Nephron (organoid): ENCODE measurements at regions not wholly inside any gene's neighbourhood (a gene's known extent, or its start where the extent isn't known, plus 50 kb on each side); places are given as distances from the start of the nearest gene placed in this dataset.

ENCODE experiments used
- H3K27ac Mint-ChIP-seq, 3 experiments: 2 replicates each; pipeline ENCODE4 v1.8.0; 2020; ENCODE audit warnings: mixed read lengths in 3 of 3, mild to moderate bottlenecking in 2 of 3, moderate library complexity in 1 of 3
- H3K27me3 Mint-ChIP-seq: 2 replicates; pipeline ENCODE4 v1.8.0; 2021; ENCODE audit warnings: low read depth, mild to moderate bottlenecking, moderate library complexity, mixed read lengths
- H3K36me3 Mint-ChIP-seq: 2 replicates; pipeline ENCODE4 v1.8.0; 2020; ENCODE audit warnings: low read depth, mixed read lengths
- H3K4me1 Mint-ChIP-seq: 2 replicates; pipeline ENCODE4 v1.8.0; 2020; ENCODE audit warnings: mixed read lengths
- H3K4me3 Mint-ChIP-seq, 3 experiments: 2 replicates each; pipeline ENCODE4 v1.8.0; 2020; ENCODE audit warnings: mild to moderate bottlenecking in 3 of 3, mixed read lengths in 3 of 3, moderate library complexity in 2 of 3
- H3K9me3 Mint-ChIP-seq: 2 replicates; pipeline ENCODE4 v1.8.0; 2020; ENCODE audit warnings: mixed read lengths
- TF ChIP-seq, protein P1 (sequence below), 3 experiments: fragments of 200-600 bp; sonication (generic); IDR thresholded peaks; one replicate each; pipeline ENCODE4 v1.5.0; 2021; ENCODE audit warnings: antibody characterized with exemption in 3 of 3; ENCODE audit not compliant: unreplicated experiment in 3 of 3

DNA sequence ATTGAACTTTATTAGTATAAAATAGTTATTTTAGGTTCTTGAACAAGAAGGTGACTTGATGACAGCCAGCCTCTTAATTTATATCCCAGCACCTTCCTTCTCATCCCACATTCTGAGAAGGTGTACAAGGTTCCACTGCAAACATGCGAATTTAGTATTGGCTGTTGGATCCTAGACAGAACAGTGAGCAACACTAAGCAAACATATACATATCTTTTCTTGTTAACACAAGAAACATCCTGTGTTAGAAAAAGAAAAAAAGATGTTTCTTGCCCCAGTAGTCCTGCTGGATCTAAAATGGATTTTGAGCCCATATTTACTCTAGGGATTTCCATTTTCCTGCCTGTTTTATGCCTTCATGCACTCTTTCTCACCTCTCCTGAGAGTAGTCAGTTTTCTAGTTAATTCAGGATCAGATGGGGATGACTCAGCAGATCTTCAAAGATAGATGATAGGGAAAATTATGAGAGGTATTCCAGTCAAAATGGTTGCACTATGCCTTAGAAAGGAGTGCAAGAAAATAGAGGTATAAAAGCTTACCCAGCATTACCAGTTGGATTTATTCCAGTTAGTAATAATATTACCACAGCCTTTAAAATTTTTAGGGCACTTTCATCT lies 336.5 kb downstream of the MEIS1 start:
- TF ChIP-seq, protein P1, sequence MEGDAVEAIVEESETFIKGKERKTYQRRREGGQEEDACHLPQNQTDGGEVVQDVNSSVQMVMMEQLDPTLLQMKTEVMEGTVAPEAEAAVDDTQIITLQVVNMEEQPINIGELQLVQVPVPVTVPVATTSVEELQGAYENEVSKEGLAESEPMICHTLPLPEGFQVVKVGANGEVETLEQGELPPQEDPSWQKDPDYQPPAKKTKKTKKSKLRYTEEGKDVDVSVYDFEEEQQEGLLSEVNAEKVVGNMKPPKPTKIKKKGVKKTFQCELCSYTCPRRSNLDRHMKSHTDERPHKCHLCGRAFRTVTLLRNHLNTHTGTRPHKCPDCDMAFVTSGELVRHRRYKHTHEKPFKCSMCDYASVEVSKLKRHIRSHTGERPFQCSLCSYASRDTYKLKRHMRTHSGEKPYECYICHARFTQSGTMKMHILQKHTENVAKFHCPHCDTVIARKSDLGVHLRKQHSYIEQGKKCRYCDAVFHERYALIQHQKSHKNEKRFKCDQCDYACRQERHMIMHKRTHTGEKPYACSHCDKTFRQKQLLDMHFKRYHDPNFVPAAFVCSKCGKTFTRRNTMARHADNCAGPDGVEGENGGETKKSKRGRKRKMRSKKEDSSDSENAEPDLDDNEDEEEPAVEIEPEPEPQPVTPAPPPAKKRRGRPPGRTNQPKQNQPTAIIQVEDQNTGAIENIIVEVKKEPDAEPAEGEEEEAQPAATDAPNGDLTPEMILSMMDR (IDR thresholded peaks at IDR 0.05; ENCODE audit: unreplicated experiment in 3 of 3), result no peak
- Mint-ChIP-seq H3K27me3 (no peaks in the 10 kb centered on the region), H3K27ac (no peak overlapping the region), H3K9me3 (no peaks in the 10 kb centered on the region), H3K36me3 (no peaks in the 10 kb centered on the region), H3K4me3 (no peak overlapping the region), H3K4me1 (no peaks in the 10 kb centered on the region)

DNA sequence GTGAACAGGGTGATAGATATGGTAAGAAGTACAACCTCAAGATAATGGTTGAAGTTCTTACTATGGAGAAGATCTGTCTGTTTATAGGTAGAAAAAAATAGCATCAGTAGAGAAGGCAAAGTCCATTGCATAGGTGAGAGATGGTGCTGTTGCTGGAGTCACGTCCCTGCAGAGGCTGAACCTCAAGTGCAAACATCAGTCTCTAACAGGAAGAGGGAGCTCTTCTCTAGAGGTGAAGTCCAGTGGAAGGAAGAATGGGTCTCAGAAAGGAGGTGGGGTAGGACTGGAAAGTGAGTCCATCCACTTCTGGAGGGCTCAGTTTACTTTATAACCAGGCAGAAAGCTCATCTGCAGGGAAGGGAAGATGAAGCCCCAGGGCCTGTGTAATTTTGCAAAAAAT lies 337.7 kb downstream of the MEIS1 start:
- H3K9me3 Mint-ChIP-seq, result peaks cover 6% of the 10 kb centered on the region
- H3K27ac Mint-ChIP-seq, result no peak overlapping the region
- no peaks in the 10 kb centered on the region for H3K4me1 Mint-ChIP-seq
- TF ChIP-seq, protein P1 (IDR thresholded peaks at IDR 0.05; ENCODE audit: unreplicated experiment in 3 of 3), result no peak
- H3K36me3 Mint-ChIP-seq, result peaks cover 5% of the 10 kb centered on the region
- H3K4me3 Mint-ChIP-seq, result no peak overlapping the region
- H3K27me3 Mint-ChIP-seq, result no peaks in the 10 kb centered on the region

DNA sequence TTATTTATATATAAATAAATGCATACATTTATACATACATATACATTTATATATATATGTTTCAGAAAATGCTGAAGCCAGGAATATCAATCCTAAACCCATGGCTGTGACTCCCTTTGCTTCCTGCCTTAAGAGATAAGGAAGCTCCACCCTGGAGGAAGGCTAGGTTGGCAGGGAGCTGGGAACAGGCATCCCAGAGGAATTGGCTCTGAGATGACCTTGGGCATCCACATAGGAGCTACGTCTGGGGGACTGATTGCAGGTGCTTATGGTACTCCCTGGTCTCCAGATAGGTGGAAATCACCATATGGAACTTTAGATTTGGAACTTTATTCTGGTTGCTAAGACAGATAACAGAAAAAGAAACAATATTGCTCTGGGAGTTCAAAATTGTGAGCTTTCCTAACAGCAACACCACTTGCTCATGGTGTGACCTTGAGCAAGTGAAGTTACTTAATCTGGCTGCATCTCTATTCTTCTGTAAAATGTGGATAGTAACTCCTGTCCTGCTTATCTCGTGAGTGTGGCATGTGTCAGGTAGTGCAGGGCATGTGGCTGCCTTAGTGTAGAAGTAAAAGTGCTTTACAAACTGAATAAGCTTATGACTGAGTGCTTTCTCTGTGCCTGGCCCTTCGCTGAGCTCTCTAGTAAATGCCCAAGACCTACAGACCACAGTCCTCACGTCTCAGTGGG lies 341.0 kb downstream of the MEIS1 start:
- no peak overlapping the region for H3K27ac Mint-ChIP-seq
- peaks cover 13% of the 10 kb centered on the region for H3K4me1 Mint-ChIP-seq
- H3K4me3 Mint-ChIP-seq, result no peak overlapping the region
- TF ChIP-seq, protein P1 (IDR thresholded peaks at IDR 0.05; ENCODE audit: unreplicated experiment in 3 of 3), result no peak
- peaks cover 6% of the 10 kb centered on the region for H3K9me3 Mint-ChIP-seq
- peaks cover 9% of the 10 kb centered on the region for H3K36me3 Mint-ChIP-seq
- H3K27me3 Mint-ChIP-seq, result no peaks in the 10 kb centered on the region

DNA sequence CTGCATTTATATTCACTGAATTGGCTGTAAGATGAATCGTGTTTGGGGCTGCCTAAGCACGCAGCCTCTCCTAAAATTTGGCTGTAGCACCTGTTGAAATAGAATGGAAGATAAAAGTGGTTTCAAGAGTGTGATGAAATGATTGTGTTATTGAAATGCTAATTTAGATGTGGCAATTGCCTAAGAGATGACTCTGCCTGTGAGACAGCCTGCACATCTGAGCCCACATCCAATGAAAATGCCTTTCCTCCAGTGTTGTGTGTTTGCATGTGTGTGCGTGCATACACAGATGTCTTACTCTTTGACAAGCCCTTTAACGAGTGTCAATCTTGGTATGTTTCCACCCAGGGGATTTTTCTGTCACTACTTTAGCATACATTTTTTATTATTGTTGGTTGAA lies 346.9 kb downstream of the MEIS1 start:
- TF ChIP-seq, protein P1 (IDR thresholded peaks at IDR 0.05; ENCODE audit: unreplicated experiment in 3 of 3), result no peak
- H3K36me3 Mint-ChIP-seq, result peaks cover 9% of the 10 kb centered on the region
- peak overlapping the region in 2 of 3 experiments; percentile 5 to 49 for H3K27ac Mint-ChIP-seq
- H3K9me3 Mint-ChIP-seq, result peaks cover 6% of the 10 kb centered on the region
- peaks cover 33% of the 10 kb centered on the region for H3K4me1 Mint-ChIP-seq
- no peak overlapping the region for H3K4me3 Mint-ChIP-seq
- peaks cover 3% of the 10 kb centered on the region for H3K27me3 Mint-ChIP-seq

DNA sequence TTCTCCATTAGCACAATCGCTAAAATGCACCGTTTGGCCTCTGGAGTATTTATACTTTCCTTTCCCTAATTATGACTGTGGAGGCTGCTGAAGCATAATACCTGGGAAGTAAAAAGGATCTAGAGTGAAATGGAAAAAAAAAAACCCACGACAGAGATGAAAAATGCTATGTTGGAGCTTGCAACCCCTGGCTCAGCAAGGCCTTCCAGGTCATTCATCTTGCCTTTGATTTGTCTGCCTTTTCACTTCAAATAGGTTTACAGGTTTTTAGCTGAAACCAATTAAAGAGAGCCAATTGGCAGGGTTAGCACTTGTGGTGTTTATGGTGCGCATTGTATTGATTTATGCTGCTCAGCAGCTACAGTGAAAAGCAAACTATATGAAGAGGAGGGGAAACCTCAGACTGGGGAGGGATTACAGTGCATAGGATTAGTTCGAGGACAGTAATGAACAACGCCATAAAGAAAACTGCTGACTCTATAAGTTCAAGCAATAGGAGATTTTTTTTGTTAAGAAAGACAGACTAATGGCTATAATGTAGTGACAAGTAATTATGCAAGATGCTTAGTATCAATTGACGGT lies 347.9 kb downstream of the MEIS1 start:
- Mint-ChIP-seq H3K4me3 (no peak overlapping the region), H3K27me3 (peaks cover 3% of the 10 kb centered on the region), H3K27ac (peak overlapping the region; percentile 25 to 66 (median 43)), H3K4me1 (peaks cover 33% of the 10 kb centered on the region), H3K9me3 (no peaks in the 10 kb centered on the region), H3K36me3 (peaks cover 4% of the 10 kb centered on the region)
- TF ChIP-seq, protein P1 (IDR thresholded peaks at IDR 0.05; ENCODE audit: unreplicated experiment in 3 of 3), result no peak
